ENCODE measurements at regions not wholly inside any gene's neighbourhood (a gene's known extent, or its start where the extent isn't known, plus 50 kb on each side); places are given as distances from the start of the nearest gene placed in this dataset.

- BruUV-seq (replicated peaks) = no TSS peak
- ATAC-seq (no peak), DNase-seq (ENCODE audit: low read depth, low spot score) (no peak)
- in situ Hi-C loops (cut with HindIII; ENCODE audit: low pct_unique_long_range_greater_than_20kb, low sequenced_read_pairs) = no loop called here
- Histone ChIP-seq H3K27me3 (ENCODE audit: control insufficient read depth, insufficient read depth, low read length) (no peaks in the 10 kb centered on the region), H3K36me3 (ENCODE audit: control insufficient read depth, insufficient read depth, low read length) (no peaks in the 10 kb centered on the region), H3K27ac (ENCODE audit: low read length) (no peak overlapping the region), H3K9me3 (ENCODE audit: control insufficient read depth, insufficient read depth, low read depth, low read length) (no peaks in the 10 kb centered on the region), H3K4me1 (ENCODE audit: control insufficient read depth, insufficient read depth, low read length) (no peaks in the 10 kb centered on the region), H3K4me3 (ENCODE audit: low read depth in 2 of 2, low read length in 2 of 2) (no peak overlapping the region)
- intact Hi-C loops (cut with micrococcal nuclease; ENCODE audit: unreplicated experiment) = no loop called here
- TF ChIP-seq, protein P1, sequence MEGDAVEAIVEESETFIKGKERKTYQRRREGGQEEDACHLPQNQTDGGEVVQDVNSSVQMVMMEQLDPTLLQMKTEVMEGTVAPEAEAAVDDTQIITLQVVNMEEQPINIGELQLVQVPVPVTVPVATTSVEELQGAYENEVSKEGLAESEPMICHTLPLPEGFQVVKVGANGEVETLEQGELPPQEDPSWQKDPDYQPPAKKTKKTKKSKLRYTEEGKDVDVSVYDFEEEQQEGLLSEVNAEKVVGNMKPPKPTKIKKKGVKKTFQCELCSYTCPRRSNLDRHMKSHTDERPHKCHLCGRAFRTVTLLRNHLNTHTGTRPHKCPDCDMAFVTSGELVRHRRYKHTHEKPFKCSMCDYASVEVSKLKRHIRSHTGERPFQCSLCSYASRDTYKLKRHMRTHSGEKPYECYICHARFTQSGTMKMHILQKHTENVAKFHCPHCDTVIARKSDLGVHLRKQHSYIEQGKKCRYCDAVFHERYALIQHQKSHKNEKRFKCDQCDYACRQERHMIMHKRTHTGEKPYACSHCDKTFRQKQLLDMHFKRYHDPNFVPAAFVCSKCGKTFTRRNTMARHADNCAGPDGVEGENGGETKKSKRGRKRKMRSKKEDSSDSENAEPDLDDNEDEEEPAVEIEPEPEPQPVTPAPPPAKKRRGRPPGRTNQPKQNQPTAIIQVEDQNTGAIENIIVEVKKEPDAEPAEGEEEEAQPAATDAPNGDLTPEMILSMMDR (IDR thresholded peaks at IDR 0.05) = no peak
- no peak for TF ChIP-seq SIN3A (IDR thresholded peaks at IDR 0.05; ENCODE audit: borderline replicate concordance, insufficient read depth, low read depth, low read length)
- TF ChIP-seq POLR2AphosphoS5 (IDR thresholded peaks at IDR 0.05; ENCODE audit: low read depth, low read length) = no peak
- no peak for TF ChIP-seq TCF7L2 (IDR thresholded peaks at IDR 0.05; ENCODE audit: low read depth, low read length)
- TF ChIP-seq REST (IDR thresholded peaks at IDR 0.05; ENCODE audit: insufficient read depth in 1 of 2, low read depth in 2 of 2, low read length in 1 of 2) = no peak
- ChIA-PET CTCF (no interaction called here), POLR2A (no interaction called here)
Observed at GRCh38 chr1:199862047-199862446, 165.5 kb upstream of the NR5A2 start.

DNA sequence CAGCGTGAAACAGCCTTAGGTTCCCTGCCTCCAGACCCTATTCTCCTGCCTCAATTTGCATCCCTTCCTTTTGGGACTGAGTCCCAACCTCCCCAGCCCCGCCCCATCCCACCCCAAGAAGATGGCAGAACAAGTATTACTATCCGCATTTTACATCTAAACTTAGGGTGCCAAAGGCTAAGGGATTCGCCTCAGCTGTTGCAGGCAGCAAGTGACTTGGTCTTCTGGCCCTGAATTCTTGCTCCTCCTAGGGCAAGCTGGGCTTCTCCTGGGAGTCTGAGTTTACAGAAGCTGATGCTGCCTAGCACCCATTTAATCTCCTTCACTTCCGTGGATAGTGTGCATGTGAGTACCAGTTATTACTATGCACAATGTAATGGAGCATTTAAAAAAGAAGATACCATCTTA lies 161.3 kb upstream of the NR5A2 start:
- Histone ChIP-seq H3K27ac (ENCODE audit: low read length) (no peak overlapping the region), H3K4me1 (ENCODE audit: control insufficient read depth, insufficient read depth, low read length) (no peaks in the 10 kb centered on the region), H3K9me3 (ENCODE audit: control insufficient read depth, insufficient read depth, low read depth, low read length) (no peaks in the 10 kb centered on the region), H3K27me3 (ENCODE audit: control insufficient read depth, insufficient read depth, low read length) (no peaks in the 10 kb centered on the region), H3K36me3 (ENCODE audit: control insufficient read depth, insufficient read depth, low read length) (no peaks in the 10 kb centered on the region), H3K4me3 (ENCODE audit: low read depth in 2 of 2, low read length in 2 of 2) (no peak overlapping the region)
- TF ChIP-seq POLR2AphosphoS5 (IDR thresholded peaks at IDR 0.05; ENCODE audit: low read depth, low read length) (no peak), REST (IDR thresholded peaks at IDR 0.05; ENCODE audit: insufficient read depth in 1 of 2, low read depth in 2 of 2, low read length in 1 of 2) (no peak), SIN3A (IDR thresholded peaks at IDR 0.05; ENCODE audit: borderline replicate concordance, insufficient read depth, low read depth, low read length) (no peak), TCF7L2 (IDR thresholded peaks at IDR 0.05; ENCODE audit: low read depth, low read length) (no peak)
- TF ChIP-seq, protein P1 (IDR thresholded peaks at IDR 0.05) = no peak
- DNase-seq (ENCODE audit: low read depth, low spot score) (no peak), ATAC-seq (no peak)
- CTCF ChIA-PET = no interaction called here
- BruUV-seq (replicated peaks) = no TSS peak
- POLR2A ChIA-PET = no interaction called here
- intact Hi-C loops (cut with micrococcal nuclease; ENCODE audit: unreplicated experiment) = no loop called here
- in situ Hi-C loops (cut with HindIII; ENCODE audit: low pct_unique_long_range_greater_than_20kb, low sequenced_read_pairs) = no loop called here
